GM19372 (cell line): ENCODE measurements at regions not wholly inside any gene's neighbourhood (a gene's known extent, or its start where the extent isn't known, plus 50 kb on each side); places are given as distances from the start of the nearest gene placed in this dataset.

Experiments used
- ATAC-seq: cut with Tn5 transposase; IDR thresholded peaks from one replicate; pipeline ENCODE4 v1.9.1; 2021; ENCODE audit warnings: mild to moderate bottlenecking, low read depth, moderate library complexity; ENCODE audit not compliant: unreplicated experiment

DNA sequence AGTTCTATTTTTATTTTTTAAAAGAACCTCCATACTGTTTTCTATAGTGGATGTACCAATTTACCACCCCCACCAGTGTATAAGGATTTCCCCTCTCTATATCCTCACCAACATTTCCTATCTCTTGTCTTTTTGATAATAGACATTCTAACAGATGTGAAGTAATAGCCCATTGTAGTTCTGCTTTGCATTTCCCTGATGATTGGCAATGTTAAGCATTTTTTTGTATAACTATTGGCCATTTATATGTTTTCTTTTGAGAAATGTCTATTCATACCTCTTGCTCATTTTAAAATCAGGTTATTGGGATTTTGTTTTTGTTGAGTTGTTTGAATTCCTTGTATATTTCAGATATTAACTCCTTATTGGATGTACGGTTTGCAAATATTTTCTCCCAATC lies 251.1 kb upstream of the HTR2C start:
- no peak for ATAC-seq

DNA sequence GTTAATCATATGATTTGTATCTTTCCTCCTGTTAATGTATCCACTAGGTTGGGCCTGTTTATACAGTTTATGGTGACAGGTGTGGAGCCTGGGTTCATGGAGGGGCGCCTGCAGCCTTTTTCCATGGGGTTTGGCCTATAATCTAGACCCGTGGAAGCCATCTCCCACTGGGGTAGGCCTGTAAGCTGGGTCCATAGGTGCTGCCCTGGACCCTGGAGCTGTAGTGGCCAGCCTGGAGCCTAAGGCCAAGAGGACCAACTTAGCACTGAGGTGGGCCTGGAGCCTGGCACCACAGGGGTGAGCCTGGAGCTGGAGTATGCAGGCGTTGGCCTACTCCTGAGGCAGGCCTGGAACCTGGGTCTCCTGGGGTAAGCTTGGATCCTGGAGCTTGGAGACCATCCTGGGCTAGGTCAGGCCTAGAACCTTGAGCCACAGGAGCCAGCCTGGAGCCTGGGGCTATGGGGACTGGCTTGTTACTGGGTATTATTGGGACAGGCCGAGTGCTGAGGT lies 249.4 kb upstream of the HTR2C start:
- no peak for ATAC-seq

DNA sequence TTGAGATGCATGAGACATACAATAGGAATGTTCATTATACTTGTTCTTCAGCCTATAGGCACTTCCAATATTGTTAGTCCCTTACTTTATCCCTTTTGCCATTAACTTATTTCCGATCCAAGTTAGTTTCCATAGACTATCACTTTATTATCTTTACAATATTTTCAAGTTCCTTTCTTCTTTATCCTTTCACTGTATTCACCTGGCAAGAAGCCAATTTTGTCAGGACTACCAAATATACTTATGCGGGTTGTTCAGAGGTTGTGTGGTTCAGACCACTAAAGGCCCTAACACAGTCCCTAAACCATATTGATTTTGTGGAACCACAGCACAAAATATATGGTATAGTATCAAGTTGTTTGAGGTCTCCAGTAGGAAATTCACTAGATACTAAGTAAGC lies 245.0 kb upstream of the HTR2C start:
- no peak for ATAC-seq

DNA sequence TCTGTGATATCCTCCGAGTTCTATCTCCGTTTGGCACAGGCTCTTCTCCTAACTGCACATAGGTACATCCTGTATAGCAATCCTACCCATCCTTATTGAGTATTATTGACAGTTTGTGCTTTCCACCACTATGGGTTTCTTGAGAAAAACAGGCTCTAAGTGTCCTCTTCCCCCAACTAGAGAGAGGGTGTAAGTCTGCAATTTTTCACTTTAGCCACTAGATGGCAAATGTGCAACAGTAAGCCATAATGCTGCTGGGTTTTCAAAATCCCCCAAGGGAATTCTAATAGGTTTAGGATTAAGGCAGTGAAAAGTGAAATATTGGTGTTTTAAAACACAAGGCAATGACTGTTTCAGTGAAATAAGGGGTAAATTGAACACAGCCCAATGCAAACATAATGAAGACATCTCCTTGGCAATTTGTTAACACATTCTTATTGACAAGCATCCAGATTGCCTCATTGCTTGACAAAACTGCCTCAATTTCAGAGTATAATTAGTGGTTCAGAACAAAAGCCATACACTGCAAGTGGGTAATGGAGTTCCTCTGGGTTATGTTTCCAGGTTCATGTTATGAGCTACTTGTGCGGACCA lies 239.0 kb upstream of the HTR2C start:
- ATAC-seq: peak; percentile 80

DNA sequence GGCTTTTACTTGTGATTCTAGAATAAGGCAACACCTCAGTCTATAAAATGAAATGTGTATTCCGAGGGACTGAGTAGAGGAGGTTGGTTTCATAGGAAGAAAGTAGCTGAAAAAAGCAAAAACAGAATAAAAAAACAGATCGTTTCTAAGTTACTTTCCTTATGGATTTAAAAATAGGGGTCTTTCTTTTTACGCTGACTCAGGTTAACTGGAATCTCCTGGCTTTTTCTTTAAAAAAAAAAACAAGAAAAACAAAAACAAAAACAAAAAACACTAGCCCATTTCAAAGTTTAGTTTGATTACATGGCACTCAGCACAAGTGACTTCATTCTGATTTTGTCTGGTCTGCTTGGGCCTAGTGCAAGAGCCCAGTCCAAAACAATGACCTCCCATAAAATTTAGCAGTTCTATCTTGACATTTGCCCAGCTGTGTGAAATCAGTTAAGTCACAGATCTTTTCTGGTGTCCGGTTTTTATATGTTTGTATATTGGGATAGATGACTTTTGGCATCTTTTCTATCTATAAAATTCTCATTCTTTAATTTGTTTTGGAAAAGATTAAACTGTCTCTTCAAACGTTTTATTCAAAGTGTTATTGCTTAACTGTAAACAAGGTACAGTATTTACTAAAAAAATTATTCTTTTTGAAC lies 222.7 kb upstream of the HTR2C start:
- no peak for ATAC-seq

GRCh38 chrX:114363346-114363745 lies 220.5 kb upstream of the HTR2C start:
- ATAC-seq: no peak

- ATAC-seq: no peak
These were observed 218.6 kb upstream of the HTR2C start for GRCh38 chrX:114365065-114365834.

GRCh38 chrX:114372937-114373336 lies 210.9 kb upstream of the HTR2C start:
- ATAC-seq: no peak

GRCh38 chrX:114390251-114390796 lies 193.6 kb upstream of the HTR2C start:
- ATAC-seq: no peak
